GM23338 (cell line): ENCODE measurements at regions not wholly inside any gene's neighbourhood (a gene's known extent, or its start where the extent isn't known, plus 50 kb on each side); places are given as distances from the start of the nearest gene placed in this dataset.

Experiments
- ATAC-seq: fragments of 200-7000 bp; cut with Tn5 transposase; 3 replicates; pipeline ENCODE4 v1.9.1; 2020
- DNase-seq: peaks from one replicate; pipeline ENCODE4 v3.0.0-alpha.2; 2015; ENCODE audit warnings: low spot score
- H2AFZ ChIP-seq: fragments of 200-600 bp; sonication (generic); 2 replicates; pipeline ENCODE4 v1.8.0; 2016; ENCODE audit warnings: antibody characterized with exemption, mild to moderate bottlenecking, moderate library complexity
- H3F3A ChIP-seq: fragments of 200-600 bp; sonication (generic); replicated peaks from 2 replicates; pipeline ENCODE4 v1.8.0; 2017; ENCODE audit warnings: antibody characterized with exemption, mixed run types, low read depth
- H3K27ac ChIP-seq: fragments of 200-600 bp; sonication (generic); 2 replicates; pipeline ENCODE4 v1.6.1; 2016; ENCODE audit warnings: low read depth
- H3K27me3 ChIP-seq: fragments of 200-600 bp; sonication (generic); 2 replicates; pipeline ENCODE4 v1.8.0; 2016; ENCODE audit warnings: mild to moderate bottlenecking, mixed run types, moderate library complexity; ENCODE audit not compliant: insufficient read depth
- H3K36me3 ChIP-seq: fragments of 200-600 bp; sonication (generic); 2 replicates; pipeline ENCODE4 v1.8.0; 2016; ENCODE audit warnings: mild to moderate bottlenecking; ENCODE audit not compliant: insufficient read depth
- H3K4me1 ChIP-seq: fragments of 200-600 bp; sonication (generic); 2 replicates; pipeline ENCODE4 v1.8.0; 2016; ENCODE audit warnings: mild to moderate bottlenecking, moderate library complexity; ENCODE audit not compliant: insufficient read depth
- H3K4me2 ChIP-seq: fragments of 200-600 bp; sonication (generic); 2 replicates; pipeline ENCODE4 v1.7.1; 2017; ENCODE audit warnings: mixed run types
- H3K4me3 ChIP-seq: fragments of 200-600 bp; sonication (generic); 2 replicates; pipeline ENCODE4 v1.6.1; 2016; ENCODE audit warnings: mixed run types
- H3K79me2 ChIP-seq: fragments of 200-600 bp; sonication (generic); replicated peaks from 2 replicates; pipeline ENCODE4 v1.8.0; 2017; ENCODE audit warnings: mild to moderate bottlenecking; ENCODE audit not compliant: insufficient read depth
- H3K9me2 ChIP-seq: fragments of 200-600 bp; sonication (generic); 2 replicates; pipeline ENCODE4 v1.8.0; 2017; ENCODE audit not compliant: insufficient read depth
- H4K20me1 ChIP-seq: fragments of 200-600 bp; sonication (generic); replicated peaks from 2 replicates; pipeline ENCODE4 v1.8.0; 2017; ENCODE audit warnings: mild to moderate bottlenecking; ENCODE audit not compliant: insufficient read depth
- H3K27ac Mint-ChIP-seq: 2 replicates; pipeline ENCODE4 v1.8.0; 2020; ENCODE audit warnings: inconsistent platforms, mild to moderate bottlenecking, moderate library complexity, mixed read lengths
- H3K27me3 Mint-ChIP-seq: 3 replicates; pipeline ENCODE4 v1.8.0; 2022; ENCODE audit warnings: low read depth, mild to moderate bottlenecking, moderate library complexity, mixed read lengths, inconsistent platforms; ENCODE audit not compliant: insufficient read depth, poor library complexity
- H3K36me3 Mint-ChIP-seq: 3 replicates; pipeline ENCODE4 v1.8.0; 2021; ENCODE audit warnings: low read depth, mild to moderate bottlenecking, inconsistent platforms, moderate library complexity, mixed read lengths
- H3K4me1 Mint-ChIP-seq: 3 replicates; pipeline ENCODE4 v1.8.0; 2020; ENCODE audit warnings: mild to moderate bottlenecking, inconsistent platforms, mixed read lengths
- H3K4me3 Mint-ChIP-seq: 3 replicates; pipeline ENCODE4 v1.8.0; 2021; ENCODE audit warnings: moderate library complexity, mild to moderate bottlenecking, inconsistent platforms, mixed read lengths
- H3K9me3 Mint-ChIP-seq: 3 replicates; pipeline ENCODE4 v1.8.0; 2020; ENCODE audit warnings: moderate library complexity, mild to moderate bottlenecking, inconsistent platforms, mixed read lengths
- CREB1 ChIP-seq: fragments of 250-450 bp; sonication (Bioruptor Pico); IDR thresholded peaks from 2 replicates; pipeline ENCODE4 v1.5.0; 2020; ENCODE audit warnings: low read depth, mild to moderate bottlenecking, moderate library complexity
- EZH2phosphoT487 ChIP-seq: fragments of 200-600 bp; sonication (generic); IDR thresholded peaks from one replicate; pipeline ENCODE4 v1.8.1; 2018; ENCODE audit warnings: antibody characterized with exemption; ENCODE audit not compliant: unreplicated experiment
- TF ChIP-seq, protein P1 (sequence below): fragments of 250-450 bp; sonication (Bioruptor Pico); IDR thresholded peaks from 2 replicates; pipeline ENCODE4 v1.5.0; 2020; ENCODE audit warnings: mild to moderate bottlenecking, moderate library complexity
- TF ChIP-seq, protein P2 (sequence below): IDR thresholded peaks from 2 replicates; pipeline ENCODE4 v1.6.1; 2016; ENCODE audit warnings: antibody characterized with exemption
- TF ChIP-seq, protein P3 (sequence below), 2 experiments: fragments of 200-600 bp in 1 of 2; sonication (generic) in 1 of 2; conservative IDR thresholded peaks; 2 replicates each; pipeline versions ENCODE4 v1.5.1 to v1.6.1; 2016 to 2017; ENCODE audit warnings: antibody characterized with exemption in 2 of 2, low read depth in 2 of 2, mild to moderate bottlenecking in 2 of 2, moderate library complexity in 1 of 2

GRCh38 chr9:68603371-68603770, 62.7 kb upstream of the TMEM252 start (continued):
- TF ChIP-seq, protein P1, sequence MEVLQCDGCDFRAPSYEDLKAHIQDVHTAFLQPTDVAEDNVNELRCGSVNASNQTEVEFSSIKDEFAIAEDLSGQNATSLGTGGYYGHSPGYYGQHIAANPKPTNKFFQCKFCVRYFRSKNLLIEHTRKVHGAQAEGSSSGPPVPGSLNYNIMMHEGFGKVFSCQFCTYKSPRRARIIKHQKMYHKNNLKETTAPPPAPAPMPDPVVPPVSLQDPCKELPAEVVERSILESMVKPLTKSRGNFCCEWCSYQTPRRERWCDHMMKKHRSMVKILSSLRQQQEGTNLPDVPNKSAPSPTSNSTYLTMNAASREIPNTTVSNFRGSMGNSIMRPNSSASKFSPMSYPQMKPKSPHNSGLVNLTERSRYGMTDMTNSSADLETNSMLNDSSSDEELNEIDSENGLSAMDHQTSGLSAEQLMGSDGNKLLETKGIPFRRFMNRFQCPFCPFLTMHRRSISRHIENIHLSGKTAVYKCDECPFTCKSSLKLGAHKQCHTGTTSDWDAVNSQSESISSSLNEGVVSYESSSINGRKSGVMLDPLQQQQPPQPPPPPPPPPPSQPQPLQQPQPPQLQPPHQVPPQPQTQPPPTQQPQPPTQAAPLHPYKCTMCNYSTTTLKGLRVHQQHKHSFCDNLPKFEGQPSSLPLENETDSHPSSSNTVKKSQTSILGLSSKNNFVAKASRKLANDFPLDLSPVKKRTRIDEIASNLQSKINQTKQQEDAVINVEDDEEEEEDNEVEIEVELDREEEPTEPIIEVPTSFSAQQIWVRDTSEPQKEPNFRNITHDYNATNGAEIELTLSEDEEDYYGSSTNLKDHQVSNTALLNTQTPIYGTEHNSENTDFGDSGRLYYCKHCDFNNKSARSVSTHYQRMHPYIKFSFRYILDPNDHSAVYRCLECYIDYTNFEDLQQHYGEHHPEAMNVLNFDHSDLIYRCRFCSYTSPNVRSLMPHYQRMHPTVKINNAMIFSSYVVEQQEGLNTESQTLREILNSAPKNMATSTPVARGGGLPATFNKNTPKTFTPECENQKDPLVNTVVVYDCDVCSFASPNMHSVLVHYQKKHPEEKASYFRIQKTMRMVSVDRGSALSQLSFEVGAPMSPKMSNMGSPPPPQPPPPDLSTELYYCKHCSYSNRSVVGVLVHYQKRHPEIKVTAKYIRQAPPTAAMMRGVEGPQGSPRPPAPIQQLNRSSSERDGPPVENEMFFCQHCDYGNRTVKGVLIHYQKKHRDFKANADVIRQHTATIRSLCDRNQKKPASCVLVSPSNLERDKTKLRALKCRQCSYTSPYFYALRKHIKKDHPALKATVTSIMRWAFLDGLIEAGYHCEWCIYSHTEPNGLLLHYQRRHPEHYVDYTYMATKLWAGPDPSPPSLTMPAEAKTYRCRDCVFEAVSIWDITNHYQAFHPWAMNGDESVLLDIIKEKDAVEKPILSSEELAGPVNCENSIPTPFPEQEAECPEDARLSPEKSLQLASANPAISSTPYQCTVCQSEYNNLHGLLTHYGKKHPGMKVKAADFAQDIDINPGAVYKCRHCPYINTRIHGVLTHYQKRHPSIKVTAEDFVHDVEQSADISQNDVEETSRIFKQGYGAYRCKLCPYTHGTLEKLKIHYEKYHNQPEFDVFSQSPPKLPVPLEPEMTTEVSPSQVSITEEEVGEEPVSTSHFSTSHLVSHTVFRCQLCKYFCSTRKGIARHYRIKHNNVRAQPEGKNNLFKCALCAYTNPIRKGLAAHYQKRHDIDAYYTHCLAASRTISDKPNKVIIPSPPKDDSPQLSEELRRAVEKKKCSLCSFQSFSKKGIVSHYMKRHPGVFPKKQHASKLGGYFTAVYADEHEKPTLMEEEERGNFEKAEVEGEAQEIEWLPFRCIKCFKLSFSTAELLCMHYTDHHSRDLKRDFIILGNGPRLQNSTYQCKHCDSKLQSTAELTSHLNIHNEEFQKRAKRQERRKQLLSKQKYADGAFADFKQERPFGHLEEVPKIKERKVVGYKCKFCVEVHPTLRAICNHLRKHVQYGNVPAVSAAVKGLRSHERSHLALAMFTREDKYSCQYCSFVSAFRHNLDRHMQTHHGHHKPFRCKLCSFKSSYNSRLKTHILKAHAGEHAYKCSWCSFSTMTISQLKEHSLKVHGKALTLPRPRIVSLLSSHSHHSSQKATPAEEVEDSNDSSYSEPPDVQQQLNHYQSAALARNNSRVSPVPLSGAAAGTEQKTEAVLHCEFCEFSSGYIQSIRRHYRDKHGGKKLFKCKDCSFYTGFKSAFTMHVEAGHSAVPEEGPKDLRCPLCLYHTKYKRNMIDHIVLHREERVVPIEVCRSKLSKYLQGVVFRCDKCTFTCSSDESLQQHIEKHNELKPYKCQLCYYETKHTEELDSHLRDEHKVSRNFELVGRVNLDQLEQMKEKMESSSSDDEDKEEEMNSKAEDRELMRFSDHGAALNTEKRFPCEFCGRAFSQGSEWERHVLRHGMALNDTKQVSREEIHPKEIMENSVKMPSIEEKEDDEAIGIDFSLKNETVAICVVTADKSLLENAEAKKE (CRISPR knock-in tag), result no peak
- no peak for TF ChIP-seq EZH2phosphoT487
- TF ChIP-seq CREB1 (CRISPR knock-in tag), result no peak
- TF ChIP-seq, protein P2, sequence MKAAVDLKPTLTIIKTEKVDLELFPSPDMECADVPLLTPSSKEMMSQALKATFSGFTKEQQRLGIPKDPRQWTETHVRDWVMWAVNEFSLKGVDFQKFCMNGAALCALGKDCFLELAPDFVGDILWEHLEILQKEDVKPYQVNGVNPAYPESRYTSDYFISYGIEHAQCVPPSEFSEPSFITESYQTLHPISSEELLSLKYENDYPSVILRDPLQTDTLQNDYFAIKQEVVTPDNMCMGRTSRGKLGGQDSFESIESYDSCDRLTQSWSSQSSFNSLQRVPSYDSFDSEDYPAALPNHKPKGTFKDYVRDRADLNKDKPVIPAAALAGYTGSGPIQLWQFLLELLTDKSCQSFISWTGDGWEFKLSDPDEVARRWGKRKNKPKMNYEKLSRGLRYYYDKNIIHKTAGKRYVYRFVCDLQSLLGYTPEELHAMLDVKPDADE, result no peak

- Mint-ChIP-seq H3K9me3 (no peaks in the 10 kb centered on the region), H3K4me1 (peaks cover 5% of the 10 kb centered on the region; the same call in 2 of the 3 replicates), H3K36me3 (no peaks in the 10 kb centered on the region)
- TF ChIP-seq, protein P1 (CRISPR knock-in tag), result no peak
- TF ChIP-seq, protein P3, sequence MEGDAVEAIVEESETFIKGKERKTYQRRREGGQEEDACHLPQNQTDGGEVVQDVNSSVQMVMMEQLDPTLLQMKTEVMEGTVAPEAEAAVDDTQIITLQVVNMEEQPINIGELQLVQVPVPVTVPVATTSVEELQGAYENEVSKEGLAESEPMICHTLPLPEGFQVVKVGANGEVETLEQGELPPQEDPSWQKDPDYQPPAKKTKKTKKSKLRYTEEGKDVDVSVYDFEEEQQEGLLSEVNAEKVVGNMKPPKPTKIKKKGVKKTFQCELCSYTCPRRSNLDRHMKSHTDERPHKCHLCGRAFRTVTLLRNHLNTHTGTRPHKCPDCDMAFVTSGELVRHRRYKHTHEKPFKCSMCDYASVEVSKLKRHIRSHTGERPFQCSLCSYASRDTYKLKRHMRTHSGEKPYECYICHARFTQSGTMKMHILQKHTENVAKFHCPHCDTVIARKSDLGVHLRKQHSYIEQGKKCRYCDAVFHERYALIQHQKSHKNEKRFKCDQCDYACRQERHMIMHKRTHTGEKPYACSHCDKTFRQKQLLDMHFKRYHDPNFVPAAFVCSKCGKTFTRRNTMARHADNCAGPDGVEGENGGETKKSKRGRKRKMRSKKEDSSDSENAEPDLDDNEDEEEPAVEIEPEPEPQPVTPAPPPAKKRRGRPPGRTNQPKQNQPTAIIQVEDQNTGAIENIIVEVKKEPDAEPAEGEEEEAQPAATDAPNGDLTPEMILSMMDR (conservative IDR thresholded peaks at IDR 0.05; ENCODE audit: low read depth in 2 of 2), result no peak
These were observed 68.1 kb upstream of the TMEM252 start for GRCh38 chr9:68608763-68609162.

More at GRCh38 chr9:68608763-68609162, 68.1 kb upstream of the TMEM252 start:
- Mint-ChIP-seq H3K27ac (no peak overlapping the region), H3K27me3 (peaks cover 3% of the 10 kb centered on the region), H3K4me3 (no peak overlapping the region)
- Histone ChIP-seq H3K79me2 (no peaks in the 10 kb centered on the region), H3K9me2 (no peaks in the 10 kb centered on the region), H3K4me3 (no peak overlapping the region), H3K27ac (no peak overlapping the region), H3K36me3 (no peaks in the 10 kb centered on the region), H3K27me3 (no peaks in the 10 kb centered on the region), H3K4me2 (no peak overlapping the region), H2AFZ (no peak overlapping the region), H4K20me1 (no peaks in the 10 kb centered on the region), H3F3A (no peaks in the 10 kb centered on the region), H3K4me1 (no peaks in the 10 kb centered on the region)
- ATAC-seq (no peak), DNase-seq (no peak)
